ENCODE measurements at regions not wholly inside any gene's neighbourhood (a gene's known extent, or its start where the extent isn't known, plus 50 kb on each side); places are given as distances from the start of the nearest gene placed in this dataset.

GRCh38 chr5:98578438-98578837 is 195.0 kb upstream of the RGMB start:
- no peaks in the 10 kb centered on the region for H3K9me3 Mint-ChIP-seq (ENCODE audit: low read depth, unreplicated experiment)
- TF ChIP-seq, protein P1, sequence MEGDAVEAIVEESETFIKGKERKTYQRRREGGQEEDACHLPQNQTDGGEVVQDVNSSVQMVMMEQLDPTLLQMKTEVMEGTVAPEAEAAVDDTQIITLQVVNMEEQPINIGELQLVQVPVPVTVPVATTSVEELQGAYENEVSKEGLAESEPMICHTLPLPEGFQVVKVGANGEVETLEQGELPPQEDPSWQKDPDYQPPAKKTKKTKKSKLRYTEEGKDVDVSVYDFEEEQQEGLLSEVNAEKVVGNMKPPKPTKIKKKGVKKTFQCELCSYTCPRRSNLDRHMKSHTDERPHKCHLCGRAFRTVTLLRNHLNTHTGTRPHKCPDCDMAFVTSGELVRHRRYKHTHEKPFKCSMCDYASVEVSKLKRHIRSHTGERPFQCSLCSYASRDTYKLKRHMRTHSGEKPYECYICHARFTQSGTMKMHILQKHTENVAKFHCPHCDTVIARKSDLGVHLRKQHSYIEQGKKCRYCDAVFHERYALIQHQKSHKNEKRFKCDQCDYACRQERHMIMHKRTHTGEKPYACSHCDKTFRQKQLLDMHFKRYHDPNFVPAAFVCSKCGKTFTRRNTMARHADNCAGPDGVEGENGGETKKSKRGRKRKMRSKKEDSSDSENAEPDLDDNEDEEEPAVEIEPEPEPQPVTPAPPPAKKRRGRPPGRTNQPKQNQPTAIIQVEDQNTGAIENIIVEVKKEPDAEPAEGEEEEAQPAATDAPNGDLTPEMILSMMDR (IDR thresholded peaks at IDR 0.05; ENCODE audit: unreplicated experiment): no peak
- H3K27me3 Mint-ChIP-seq (ENCODE audit: unreplicated experiment): no peaks in the 10 kb centered on the region
- no peaks in the 10 kb centered on the region for H3K36me3 Mint-ChIP-seq (ENCODE audit: insufficient read depth, unreplicated experiment)
- CTCF ChIA-PET: no interaction called here
- no peaks in the 10 kb centered on the region for H3K4me1 Mint-ChIP-seq (ENCODE audit: low read depth, unreplicated experiment)
- DNase-seq: no peak
- no peak overlapping the region for H3K4me3 Mint-ChIP-seq (ENCODE audit: low read depth, unreplicated experiment)
- H3K27ac Mint-ChIP-seq (ENCODE audit: unreplicated experiment): no peak overlapping the region
- intact Hi-C loops (cut with micrococcal nuclease; ENCODE audit: unreplicated experiment): no loop called here
- no TSS peak for BruUV-seq (replicated peaks)

DNA sequence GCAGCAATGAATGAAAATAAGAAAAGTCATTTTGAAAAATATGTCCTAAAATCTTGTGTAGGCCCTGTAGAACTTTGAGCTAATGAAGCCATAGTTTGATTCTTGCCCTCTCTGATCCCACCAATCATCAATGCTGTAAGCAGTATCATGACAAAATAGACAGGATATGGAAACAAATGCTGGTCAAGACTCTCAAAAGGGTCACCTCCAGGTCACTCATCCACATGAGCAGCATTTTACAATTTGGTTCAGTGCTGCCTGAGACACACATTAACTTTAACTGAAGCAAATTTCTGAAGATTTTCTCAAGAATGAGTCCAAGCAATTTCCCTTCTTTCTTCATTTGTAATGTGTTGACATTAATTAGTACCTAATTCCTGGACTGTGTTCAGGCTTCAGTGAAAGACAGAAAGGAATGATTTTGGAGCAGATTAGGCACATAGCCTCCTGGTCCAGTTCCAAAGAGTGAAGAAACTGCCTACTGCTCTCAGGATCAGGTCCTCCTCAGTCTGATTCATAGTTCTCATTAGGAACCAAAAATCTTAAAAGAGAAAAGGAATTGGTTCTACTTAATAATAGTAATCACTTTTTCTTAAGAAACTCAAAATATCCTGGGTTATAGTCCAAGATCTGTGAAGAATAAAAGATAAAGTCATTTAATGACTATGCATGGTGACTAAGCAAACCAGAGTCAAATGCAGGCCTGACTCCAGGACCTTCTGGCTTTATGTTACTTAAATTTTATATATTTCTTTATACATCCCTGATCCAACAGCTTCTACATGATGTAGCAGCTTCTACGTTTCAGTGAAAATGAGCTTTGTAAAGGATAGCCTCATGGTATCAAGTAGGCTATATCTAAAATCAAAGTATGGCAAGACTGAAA is 192.1 kb upstream of the RGMB start:
- intact Hi-C loops (cut with micrococcal nuclease; ENCODE audit: unreplicated experiment): no loop called here
- TF ChIP-seq, protein P1 (IDR thresholded peaks at IDR 0.05; ENCODE audit: unreplicated experiment): no peak
- DNase-seq: no peak
- CTCF ChIA-PET: no interaction called here
- Mint-ChIP-seq H3K27me3 (ENCODE audit: unreplicated experiment) (no peaks in the 10 kb centered on the region), H3K36me3 (ENCODE audit: insufficient read depth, unreplicated experiment) (no peaks in the 10 kb centered on the region), H3K27ac (ENCODE audit: unreplicated experiment) (no peak overlapping the region), H3K9me3 (ENCODE audit: low read depth, unreplicated experiment) (no peaks in the 10 kb centered on the region), H3K4me3 (ENCODE audit: low read depth, unreplicated experiment) (no peak overlapping the region), H3K4me1 (ENCODE audit: low read depth, unreplicated experiment) (no peaks in the 10 kb centered on the region)
- no TSS peak for BruUV-seq (replicated peaks)

DNA sequence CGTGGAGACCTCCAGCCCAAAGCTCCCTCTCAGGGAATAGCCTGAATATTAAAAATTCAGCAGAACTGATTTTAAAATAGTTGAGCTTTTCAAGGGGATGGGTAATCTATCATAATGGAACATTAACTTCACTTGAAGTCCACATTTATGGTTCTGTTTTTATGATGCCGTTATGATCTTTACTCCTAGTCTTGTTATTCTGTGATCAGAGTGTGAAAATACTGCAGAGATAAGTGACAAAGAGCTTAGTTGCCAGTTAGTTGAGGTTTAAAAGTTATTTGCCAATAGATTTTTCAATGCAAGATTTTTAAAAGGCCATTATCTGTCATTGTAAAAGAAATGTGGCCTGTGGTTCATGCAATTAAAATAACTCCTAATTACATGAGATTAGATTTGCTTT is 189.9 kb upstream of the RGMB start:
- CTCF ChIA-PET: no interaction called here
- intact Hi-C loops (cut with micrococcal nuclease; ENCODE audit: unreplicated experiment): no loop called here

GRCh38 chr5:98585661-98586310 is 187.7 kb upstream of the RGMB start:
- Mint-ChIP-seq H3K4me3 (ENCODE audit: low read depth, unreplicated experiment) (no peak overlapping the region), H3K27me3 (ENCODE audit: unreplicated experiment) (no peaks in the 10 kb centered on the region), H3K9me3 (ENCODE audit: low read depth, unreplicated experiment) (peaks cover 3% of the 10 kb centered on the region), H3K4me1 (ENCODE audit: low read depth, unreplicated experiment) (no peaks in the 10 kb centered on the region), H3K36me3 (ENCODE audit: insufficient read depth, unreplicated experiment) (no peaks in the 10 kb centered on the region), H3K27ac (ENCODE audit: unreplicated experiment) (no peak overlapping the region)
- TF ChIP-seq, protein P1 (IDR thresholded peaks at IDR 0.05; ENCODE audit: unreplicated experiment): no peak
- no TSS peak for BruUV-seq (replicated peaks)
- no peak for DNase-seq
- intact Hi-C loops (cut with micrococcal nuclease; ENCODE audit: unreplicated experiment): no loop called here
- CTCF ChIA-PET: interaction anchor here (0.7 kb wide), 1 partner anchor 100 kb away, joined by 3 read pairs; no protein-coding TSS in a partner anchor

More for the DNA sequence above, 189.9 kb upstream of the RGMB start:
- H3K27me3 Mint-ChIP-seq (ENCODE audit: unreplicated experiment): no peaks in the 10 kb centered on the region
- H3K36me3 Mint-ChIP-seq (ENCODE audit: insufficient read depth, unreplicated experiment): no peaks in the 10 kb centered on the region
- H3K9me3 Mint-ChIP-seq (ENCODE audit: low read depth, unreplicated experiment): no peaks in the 10 kb centered on the region
- no peak overlapping the region for H3K27ac Mint-ChIP-seq (ENCODE audit: unreplicated experiment)
- TF ChIP-seq, protein P1 (IDR thresholded peaks at IDR 0.05; ENCODE audit: unreplicated experiment): no peak
- DNase-seq: no peak
- no TSS peak for BruUV-seq (replicated peaks)
- no peak overlapping the region for H3K4me3 Mint-ChIP-seq (ENCODE audit: low read depth, unreplicated experiment)
- H3K4me1 Mint-ChIP-seq (ENCODE audit: low read depth, unreplicated experiment): no peaks in the 10 kb centered on the region
